ENCODE measurements at regions not wholly inside any gene's neighbourhood (a gene's known extent, or its start where the extent isn't known, plus 50 kb on each side); places are given as distances from the start of the nearest gene placed in this dataset.
A peak's percentile ranks its signal among the peaks of the same experiment; 100 is the strongest.
"Not testable (repeated sequence)": the region's sequence is repeated elsewhere in the genome, so short reads cannot be mapped to it uniquely, and the experiment has no call there.

DNA sequence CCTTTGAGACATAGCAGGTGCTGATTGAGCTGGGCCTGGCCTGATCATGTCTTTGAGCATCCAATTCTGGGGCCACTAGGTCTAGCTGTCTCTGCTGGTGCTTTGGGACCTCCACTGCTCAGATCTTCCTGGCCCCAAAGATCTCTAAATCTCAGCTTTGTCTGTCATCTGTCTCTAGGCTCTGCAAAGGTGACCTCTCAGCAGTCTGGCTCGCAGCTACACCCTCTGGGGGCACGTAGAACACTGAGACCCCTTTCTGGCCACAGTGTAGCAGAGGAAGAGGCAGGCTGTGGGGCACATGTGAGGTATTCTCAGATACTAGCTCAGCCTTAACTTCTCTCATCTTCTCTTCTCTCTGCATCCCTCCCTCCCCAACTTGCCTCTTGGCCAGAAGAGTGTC, 298.1 kb upstream of the PLGLB1 start:
- not testable (repeated sequence) for DNase-seq

DNA sequence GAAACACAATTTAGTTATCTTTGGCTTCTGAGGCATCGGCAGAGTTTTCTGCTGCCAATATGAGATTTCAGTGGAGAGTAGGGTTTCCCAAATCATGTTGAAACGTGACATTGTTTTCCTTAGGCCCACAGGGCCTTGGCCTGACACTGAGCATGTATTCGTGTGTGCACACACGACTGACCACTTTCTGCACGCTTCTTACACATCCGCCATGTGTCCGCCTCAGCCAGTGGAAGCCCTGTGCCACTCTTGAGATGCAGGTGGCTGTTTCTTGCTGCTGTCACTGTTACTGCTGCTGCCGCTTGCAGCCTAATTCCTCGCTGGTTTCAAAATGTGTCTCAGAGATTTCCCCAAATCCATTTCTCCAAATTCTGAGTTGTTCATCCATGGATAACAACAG, 299.6 kb upstream of the PLGLB1 start:
- DNase-seq: not testable (repeated sequence)

DNA sequence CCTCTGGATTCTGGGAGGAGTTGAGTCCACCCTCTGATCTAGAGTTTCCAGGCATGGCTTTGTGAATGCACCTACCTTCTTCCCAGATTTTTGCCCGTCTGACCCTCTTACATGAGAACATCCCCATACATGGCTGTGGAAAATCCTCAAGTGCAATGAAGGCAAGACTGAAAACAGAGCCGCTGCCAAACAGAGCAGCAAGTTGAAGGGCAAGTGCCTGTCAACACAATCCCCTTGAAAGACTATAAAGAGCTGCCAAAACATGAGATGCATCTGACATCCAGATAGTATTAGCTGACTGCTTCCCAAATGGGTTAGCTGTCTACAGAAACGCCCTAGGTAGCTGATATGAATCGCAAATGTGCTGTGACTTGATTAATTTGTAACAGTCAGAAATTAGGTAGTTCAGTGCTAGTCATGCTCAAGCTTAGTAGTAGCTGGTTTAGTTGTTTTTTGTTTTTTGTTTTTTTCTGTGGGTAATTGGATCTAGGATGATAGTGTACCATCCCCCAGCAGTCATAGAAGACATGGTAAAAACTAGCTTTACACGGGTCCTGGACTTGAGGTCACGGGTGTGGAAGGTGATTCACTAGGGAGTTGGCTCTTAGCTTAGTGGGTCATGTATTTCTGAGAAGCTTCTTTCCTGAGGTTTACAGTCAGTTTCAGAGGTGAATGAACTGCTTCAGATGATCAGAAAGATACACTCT, 302.8 kb upstream of the PLGLB1 start:
- not testable (repeated sequence) for DNase-seq

DNA sequence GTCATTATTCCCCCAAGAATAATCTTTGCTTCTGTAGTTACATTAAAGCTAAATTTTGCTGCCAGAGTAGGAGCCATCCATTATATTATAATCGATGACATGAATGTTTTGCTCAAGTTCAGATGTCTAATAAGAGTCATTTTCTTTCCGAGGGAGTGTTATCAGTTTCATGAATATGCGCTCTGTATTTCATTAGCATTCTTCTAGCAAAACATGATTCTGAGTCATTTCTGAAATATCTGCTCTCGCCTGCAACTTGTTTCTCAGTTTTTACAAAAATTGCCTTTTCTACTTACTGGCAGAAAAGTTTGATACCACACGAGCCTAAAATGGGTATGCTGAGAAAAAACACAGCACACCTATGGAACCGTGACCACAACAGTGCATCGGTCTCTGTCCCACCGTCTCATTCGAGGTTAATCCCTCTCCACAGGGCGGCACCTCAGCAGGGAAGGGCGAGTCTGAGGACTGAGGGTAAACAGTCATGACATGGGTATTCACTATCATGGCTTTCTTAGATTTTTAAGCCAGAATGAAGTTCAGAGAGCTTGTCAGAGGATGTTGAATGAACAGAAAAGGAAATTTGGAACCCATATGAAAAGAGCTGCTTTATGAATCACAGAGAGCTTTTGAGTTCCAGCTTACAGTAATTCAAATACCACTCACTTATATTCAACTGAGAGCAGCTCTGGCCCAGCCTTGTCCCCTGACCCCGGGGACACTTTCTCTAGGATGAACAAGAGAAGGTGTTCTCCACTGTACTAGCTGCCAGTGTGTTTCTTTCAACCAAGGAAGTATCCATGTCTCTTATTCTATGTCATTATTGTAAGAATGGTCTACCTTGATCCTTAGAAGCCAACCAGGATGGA, 303.6 kb upstream of the PLGLB1 start:
- DNase-seq: not testable (repeated sequence)

DNA sequence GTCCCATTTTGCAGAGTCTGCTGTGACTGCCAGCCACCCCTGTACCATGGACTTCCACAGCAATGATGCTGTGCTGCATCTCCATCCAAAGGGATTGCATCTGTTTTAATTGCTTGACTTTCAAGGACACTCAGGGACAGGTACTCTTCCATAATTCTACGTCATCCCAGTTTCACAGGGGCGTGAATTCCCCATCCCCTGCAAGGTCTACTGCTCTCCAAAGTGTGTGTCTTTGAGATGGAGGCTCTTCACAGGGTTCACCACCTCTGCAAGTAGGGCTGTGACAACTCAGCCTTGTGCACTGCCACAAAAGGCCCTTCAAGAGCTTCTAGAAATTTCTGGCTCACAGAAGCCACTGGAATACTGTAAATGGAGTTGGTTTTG, 304.3 kb upstream of the PLGLB1 start:
- DNase-seq: not testable (repeated sequence)

DNA sequence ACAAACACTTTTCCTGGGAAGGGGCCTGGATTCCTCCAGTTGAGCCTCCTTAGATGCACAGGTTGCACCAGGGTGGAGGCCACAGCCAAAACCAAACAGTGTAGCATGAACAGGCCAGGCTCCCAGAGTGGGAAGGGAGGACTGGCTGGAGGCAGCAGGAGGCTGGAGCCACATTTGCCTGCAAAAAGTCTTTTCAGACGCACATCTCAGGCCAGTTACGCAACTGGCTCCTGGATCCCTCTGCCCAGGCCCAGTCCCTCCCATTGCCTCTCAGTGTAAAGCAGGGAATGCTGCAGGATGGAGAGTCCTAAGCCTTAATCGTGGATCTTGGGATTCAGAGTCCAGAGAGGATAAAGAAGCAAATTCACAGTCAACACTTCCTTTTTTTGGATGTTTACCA, 305.1 kb upstream of the PLGLB1 start:
- DNase-seq: not testable (repeated sequence)

DNA sequence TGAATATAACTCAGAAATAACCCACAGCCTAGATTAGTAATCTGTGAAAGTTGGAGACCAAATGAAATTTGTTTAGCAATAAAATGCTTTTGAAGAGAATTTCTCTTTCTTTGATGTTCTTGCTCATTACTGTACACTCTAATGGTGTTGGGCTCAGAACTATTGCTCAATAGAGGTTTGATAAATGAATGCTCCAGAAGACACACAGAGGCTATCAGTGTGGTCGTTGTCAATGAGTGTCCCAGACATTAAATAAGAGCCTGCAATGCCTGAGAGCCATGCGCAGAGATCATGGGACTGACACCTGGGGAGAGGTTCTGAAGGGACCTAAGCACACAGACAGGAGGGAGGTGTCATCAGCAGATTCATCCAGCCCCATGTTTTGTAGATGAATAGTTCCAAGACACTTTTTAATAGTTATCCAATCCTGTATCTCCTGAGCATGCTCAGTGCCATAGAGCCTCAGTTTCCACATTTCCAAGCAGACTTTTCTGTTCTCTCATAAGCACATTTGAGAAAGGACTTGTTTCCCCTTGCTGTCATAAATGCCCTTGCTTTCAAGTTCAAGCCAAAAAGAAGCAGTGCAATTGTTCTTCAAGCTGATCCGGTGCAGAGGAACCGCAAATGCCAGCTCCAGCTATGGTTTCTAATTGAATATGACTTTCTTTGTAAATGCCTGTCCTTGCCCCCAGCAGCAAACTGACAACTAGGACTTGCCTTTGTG, 306.2 kb upstream of the PLGLB1 start:
- DNase-seq: not testable (repeated sequence)

DNA sequence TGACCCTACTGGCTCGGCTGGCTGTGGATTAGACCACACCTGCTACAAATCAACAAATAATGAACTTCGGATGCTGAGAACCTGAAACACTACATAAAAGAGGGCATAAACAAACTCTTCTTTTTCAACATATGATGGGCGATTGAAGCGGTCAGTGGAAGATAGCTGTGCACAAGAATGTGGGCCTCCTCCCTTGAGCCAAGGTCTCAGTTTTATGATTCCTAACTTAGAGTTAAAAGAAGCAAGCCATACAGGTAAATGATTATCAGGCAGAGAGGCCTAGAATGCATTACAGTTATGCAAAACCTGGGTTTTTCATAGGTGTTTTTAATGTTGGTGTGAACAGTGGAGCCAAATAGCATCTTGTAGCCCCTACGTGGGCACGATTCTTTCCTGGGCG, 307.9 kb upstream of the PLGLB1 start:
- not testable (repeated sequence) for DNase-seq

DNA sequence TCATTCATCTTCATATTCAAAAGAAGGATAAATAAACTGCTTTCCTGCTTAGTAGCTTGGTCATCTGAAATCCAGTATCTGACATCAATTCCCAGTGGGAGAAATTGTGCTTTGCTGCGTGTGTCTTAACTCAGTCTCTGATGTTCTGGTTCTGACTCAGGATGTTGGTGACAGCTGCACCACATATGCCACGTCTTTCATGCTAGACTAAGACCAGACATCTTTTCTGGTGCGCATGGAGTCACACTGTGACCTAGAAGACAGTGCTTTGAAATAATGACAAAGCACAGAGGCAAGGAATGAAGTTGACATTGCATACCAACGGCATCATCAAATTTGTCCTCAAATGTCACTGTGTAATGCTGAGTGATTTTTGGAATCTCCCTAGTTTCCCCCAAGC, 308.8 kb upstream of the PLGLB1 start:
- DNase-seq: not testable (repeated sequence)

DNA sequence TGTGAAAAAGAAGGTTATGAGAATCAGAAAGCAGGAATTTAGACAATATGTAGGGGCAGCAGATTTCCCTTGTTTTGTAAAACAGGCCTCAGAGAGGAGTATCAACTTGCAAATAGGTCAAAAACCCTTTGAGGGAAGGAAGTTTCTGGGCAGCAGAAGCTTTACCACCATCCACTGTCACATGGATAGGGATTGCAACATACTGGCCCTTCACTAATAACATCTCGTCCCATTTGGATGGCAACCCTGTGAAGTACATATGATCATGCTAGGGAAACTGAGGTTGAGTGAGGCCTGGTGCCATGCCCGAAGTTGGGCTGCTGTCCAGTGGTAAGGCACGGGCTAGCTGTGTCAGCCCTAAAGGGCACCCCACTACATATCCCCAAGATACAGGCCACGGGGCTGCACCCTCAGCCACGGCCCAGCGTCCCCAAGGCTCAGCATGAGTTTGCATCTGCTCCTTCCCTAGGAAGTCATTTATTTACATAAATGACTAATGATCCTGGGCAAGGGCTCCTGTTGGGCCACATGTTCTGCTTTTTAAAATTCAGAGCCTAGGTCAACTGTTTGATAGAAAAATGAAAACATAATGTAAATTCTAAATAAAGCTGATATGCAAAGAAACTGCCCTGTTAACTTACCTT, 310.4 kb upstream of the PLGLB1 start:
- not testable (repeated sequence) for DNase-seq

DNA sequence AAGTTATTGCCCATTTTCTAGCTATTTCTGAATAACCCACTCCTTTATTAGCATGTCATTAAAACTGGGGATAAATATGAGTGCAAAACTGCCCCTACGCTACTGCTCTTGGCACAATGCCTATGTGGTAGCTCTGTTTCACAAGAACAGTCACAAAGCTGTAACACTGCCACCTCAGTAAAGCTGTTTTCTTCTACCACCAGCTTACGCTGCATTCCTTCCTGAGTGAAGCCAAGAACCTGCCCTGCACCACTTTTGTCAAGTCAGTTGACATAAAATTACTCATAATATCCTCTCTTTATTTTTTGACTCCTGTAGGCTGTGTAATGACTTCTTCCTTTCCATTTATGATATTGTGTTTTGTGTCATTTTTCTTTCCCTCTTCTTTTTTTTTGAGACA, 313.2 kb upstream of the PLGLB1 start:
- DNase-seq: not testable (repeated sequence)

DNA sequence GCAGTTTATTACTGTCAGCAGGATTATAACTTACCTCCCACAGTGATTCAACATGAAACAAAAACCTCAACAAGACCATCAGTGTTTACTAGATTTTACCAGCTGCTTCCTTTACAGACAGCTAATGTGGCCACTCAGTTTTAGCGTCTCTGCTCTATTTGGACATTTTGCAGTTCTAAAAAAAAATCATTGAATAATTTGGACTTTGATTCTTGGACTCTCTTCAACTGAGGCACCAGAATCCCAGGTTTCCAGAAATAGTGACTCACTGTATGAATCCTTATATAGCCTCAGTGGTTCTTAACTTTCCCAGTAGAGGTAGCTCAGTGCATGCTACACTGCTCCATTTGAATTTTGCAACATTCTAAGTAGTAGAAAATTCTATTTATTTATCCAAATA, 317.4 kb upstream of the PLGLB1 start:
- not testable (repeated sequence) for DNase-seq

DNA sequence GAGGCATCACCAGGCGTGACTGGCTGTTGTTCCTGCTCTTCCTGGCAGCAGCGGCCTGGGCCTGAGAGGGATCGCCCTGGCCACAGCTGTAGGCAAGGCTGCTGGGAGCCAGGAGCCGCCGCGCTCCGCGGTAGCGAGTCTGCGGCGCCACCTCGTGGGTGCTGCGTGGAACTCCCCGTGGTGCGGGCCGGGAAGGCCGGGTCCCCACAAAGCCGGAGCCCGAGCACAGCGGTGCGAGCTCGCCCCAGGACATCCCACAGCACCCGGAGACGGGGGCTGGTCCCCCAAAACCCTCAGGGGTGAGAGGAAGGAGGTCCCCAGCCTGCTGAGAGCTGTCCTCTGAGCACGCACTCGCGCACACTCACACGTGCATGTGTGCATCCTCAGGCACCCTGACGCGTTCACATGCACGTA, 320.0 kb upstream of the PLGLB1 start:
- peak; percentile 65 for DNase-seq

DNA sequence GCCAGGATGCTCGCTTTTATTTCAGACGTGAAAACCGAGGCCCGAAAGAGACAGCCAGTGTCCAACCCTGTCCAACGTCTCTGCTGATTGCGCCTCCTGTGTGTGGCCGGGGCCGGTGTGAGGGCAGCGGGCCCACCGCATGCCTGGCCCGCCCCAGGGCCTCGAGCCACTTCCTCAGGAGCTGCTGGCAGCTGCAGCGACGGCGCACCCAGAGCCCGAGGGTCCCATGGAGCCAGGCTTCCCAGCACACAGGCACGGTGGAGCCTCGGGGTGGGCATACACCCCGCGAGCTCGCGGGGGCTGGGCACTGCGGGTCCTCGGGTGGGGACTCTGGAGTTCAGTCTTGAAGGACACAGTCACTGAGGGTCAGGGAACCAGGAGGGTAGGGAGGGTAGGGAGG, 320.5 kb upstream of the PLGLB1 start:
- DNase-seq: not testable (repeated sequence)

DNA sequence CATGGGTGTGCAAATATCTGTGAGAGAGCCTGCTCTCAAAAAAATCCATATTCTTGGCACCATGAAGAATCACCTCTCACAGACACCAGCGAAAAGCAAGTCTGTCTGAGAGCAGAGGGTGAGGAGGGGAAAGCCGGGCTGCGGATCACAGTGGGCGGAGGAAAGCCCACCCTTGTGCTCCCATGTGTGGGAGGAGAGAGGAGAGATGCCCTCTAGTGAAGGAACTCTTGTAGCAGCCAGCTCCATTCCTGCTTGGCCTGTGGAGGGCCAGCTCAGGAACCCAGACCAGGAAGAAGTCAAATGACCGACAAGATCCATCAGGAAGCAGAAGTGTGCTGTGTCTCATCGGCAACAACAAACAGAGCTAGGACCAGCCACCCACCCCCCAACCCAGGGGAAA, 321.7 kb upstream of the PLGLB1 start:
- DNase-seq: not testable (repeated sequence)

DNA sequence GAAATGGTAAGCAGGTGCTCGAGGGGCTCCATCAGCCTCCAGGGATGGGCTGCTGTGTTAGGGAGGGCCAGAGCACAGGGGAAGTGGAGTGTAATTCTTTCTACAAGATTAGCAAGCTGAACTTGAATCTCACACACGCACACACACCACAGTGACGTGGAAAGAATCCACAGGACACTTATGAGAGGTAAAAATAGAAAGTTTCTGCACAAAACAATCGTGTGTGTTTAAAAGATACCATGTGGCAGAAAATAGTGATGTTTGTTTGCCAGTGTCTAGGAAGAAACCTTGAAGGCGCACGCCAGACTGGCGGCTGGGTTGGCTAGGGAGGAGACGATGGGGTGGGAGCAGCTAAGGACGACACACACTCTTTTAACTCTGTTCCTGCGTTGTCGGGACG, 323.6 kb upstream of the PLGLB1 start:
- not testable (repeated sequence) for DNase-seq

DNA sequence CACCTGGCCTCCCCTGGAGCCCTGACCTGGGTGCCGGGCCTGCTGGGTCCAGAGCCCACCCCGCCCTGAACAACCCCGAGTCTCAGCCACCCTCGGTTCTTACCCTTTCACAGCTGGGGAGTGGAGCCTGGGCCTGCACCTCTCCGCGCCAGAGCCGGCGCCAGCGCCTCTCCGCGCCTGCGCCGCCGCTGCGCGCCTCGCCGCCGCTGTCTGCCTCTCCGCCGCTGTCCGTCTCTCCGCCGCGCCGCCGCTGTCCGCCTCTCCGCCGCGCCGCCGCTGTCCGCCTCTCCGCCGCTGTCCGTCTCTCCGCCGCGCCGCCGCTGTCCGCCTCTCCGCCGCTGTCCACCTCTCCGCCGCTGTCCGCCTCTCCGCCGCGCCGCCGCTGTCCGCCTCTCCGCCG, 326.9 kb upstream of the PLGLB1 start:
- DNase-seq: not testable (repeated sequence)

DNA sequence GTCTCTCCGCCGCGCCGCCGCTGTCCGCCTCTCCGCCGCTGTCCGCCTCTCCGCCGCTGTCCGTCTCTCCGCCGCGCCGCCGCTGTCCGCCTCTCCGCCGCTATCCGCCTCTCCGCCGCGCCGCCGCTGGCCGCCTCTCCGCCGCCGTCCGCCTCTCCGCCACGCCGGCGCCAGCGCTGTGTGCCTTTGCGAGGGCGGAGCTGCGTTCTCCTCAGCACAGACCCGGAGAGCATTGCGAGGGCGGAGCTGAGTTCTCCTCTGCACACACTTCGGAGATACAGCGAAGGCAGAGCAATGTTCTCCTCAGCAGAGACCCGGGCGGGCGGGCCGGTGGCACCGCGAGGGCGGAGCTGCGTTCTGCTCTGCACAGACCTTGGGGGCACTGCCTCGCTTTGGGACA, 327.4 kb upstream of the PLGLB1 start:
- DNase-seq: not testable (repeated sequence)

DNA sequence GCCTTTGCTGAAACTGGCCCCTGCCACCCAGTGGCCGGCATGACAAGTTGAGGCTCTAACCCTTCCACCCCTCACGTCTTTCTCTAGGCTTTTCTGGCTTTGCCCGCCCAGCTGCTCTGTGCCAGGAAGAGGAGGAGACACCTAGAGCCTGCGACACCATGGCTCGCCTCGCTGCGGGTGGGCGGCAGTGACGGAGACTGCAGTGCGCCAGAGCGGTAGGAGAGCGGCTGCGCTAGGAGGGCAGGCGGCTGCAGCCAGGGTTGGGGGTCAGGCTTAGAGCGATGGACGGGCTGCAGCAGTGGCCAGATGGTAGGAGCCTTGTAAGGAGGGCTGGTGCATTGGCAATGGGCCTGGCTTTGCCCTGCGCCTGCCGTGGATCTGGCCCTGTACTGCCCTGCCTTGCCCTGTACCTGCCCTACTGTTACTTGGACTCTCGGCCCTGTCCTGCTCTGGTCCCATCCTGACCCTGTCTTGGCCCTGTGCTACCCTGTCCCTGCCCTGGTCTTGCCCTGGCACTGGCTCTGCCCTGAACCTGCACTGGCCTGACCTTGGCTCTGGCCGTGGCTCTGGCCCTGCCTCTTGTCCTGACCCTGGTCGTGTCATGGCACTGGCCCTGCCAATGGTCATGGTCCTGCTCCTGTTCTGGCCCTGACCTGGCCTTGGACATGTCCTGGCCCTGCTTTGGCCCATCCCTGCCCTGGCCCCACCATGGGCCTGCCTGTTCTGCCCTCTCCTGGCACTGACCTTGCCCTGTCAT, 330.7 kb upstream of the PLGLB1 start:
- not testable (repeated sequence) for DNase-seq

DNA sequence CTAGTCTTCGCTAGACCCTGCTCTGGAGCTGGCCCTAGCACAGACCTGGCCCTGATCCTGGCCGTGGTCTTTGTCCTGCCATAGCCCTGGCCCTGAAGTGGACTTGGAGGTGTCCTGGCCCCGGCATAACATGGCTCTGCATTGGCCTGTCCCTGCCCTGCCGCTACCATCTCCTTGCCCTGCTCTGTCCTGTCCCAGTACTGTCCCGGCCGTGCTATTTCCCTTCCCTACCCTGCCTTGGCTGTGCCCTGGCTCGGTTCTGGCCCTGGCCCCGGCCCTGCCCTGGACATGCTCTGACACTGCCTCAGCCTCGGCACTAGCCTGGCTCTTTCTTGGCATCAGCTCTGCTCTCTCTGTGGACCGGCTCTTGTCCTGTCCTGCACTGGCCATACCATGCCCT, 331.8 kb upstream of the PLGLB1 start:
- not testable (repeated sequence) for DNase-seq

DNA sequence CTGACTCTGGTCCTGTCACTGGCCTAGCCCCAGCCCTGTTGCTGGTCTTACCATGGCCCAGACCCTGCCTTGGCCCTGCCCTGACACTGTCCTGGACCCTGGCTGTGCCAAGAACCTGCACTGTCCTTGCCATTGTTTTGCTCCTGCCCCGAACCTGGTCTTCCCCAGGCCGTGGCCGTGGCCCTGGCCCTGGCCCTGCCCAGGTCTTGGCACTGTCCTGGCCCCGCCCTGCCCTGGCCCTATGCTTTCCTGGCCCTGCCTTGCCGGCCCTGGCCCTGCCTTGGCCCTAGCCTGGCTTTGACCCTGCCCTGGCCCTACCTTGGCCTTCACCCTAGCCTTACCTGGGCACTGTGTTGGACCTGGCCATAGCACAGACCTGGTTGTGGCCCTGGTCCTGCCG, 332.5 kb upstream of the PLGLB1 start:
- not testable (repeated sequence) for DNase-seq

DNA sequence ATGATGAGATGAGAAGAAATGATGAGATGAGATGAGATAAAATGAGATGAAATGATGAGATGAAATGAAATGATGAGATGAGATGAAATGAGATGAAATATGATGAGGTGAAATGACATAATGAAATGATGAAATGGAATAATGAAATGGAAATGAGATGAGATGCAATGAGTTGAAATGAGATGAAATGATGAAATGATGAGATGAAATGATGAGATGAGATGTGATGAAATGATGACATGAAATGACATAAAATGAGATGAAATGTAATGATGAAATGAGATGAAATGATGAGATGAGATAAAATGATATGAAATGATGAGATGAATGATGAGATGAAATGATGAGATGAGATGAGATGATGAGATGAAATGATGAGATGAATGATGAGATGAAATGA, 338.6 kb upstream of the PLGLB1 start:
- not testable (repeated sequence) for DNase-seq
